ENCODE measurements at regions not wholly inside any gene's neighbourhood (a gene's known extent, or its start where the extent isn't known, plus 50 kb on each side); places are given as distances from the start of the nearest gene placed in this dataset.

DNA sequence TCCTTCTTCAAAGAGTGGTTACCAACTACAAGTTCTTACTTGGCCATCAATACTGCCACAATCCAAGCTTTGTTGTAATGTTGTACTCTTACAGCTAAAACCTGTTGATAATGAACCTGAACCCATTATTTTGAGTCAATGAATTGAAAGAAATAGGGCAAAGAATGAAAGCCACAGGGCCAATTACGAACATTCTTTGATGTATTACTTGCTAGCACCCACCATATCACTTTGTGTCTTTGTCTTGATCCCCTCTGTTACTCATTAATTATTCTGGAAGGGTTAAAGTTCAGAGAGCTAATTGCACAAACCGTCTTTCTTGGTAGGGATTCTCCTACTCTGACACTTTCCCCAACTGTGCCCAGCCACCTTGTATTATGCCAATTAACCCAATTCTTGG is 53.2 kb upstream of the TFEC start:
- no peak for DNase-seq (ENCODE audit: low read depth)

DNA sequence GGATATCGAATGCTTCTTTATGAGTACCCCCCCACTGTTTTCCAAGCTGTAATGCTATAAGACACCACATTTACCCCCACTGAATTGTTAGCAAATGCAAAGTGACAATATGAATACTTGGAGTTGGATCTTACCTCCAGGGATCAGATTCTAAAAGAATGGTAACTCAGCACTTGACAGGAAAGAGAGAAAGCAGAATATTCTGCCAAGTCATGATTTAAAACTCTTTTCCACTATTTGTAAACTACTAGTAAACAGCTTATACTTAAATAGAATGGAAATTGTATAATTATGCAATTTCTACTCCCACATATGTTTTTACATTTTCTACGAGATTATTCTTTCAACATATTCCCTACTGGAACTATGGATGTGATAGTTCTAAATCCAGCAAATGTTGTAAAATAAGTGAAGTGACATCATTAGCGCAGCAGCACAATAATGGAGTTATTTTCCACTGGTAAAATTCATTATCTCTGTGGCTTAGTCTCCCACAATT is 56.0 kb upstream of the TFEC start:
- DNase-seq (ENCODE audit: low read depth): no peak

DNA sequence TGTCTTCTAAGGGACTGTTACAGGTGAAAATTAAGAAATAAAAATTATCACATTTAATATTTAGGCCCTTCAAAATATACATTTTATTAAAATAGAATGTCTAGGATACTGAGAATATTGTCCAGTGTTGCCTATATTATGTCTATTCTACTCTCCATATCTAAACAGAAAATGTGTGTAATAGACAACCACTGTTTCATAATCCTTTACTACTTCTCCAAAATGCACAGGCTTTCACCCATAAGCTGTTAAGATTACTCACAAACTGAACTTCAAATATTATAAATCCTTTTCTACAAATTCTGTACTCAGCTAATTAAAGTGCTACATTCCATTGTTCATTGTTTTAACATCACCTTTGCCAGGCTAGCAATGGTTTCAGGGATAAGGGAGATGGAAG is 56.7 kb upstream of the TFEC start:
- DNase-seq (ENCODE audit: low read depth): no peak

DNA sequence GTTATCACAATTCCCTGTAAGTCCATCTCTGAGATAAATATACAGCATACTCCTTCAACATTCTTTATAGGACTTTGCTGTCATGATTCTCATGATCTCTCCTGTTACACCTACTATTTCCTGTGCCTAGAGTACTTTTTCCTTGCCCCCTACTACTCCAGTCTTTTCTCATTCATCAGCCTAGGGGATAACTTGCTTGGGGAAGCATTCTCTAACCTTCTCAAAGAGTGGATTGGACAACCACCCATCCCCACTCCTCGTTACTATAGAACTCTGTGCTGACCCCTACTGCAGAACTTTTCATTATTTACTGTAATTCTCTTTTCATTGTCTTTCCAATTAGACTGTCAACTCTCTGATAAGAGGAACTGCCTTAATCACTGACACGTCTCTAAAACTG is 57.4 kb upstream of the TFEC start:
- no peak for DNase-seq (ENCODE audit: low read depth)

- DNase-seq (ENCODE audit: low read depth): peak; percentile 4
These were observed 58.7 kb upstream of the TFEC start for GRCh38 chr7:116089293-116089692.

GRCh38 chr7:116093516-116094301 is 63.1 kb upstream of the TFEC start:
- DNase-seq (ENCODE audit: low read depth): no peak

DNA sequence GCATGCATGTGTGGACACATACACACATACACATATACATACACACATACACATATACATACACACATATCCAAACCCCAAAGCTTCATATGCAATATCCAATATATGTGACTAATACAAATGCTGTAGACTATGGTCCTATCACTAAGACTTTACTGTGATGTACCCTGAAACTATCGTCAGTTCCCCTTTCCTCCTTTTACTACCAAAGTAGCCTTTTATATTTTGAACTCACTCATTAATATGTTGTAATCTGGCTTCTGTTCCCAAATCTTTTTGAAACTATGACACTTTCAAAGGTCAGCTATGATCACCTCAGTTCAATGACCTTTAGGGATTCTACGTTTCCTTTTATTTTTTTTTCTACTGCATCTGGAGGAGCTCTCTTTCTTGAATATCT is 64.8 kb upstream of the TFEC start:
- DNase-seq (ENCODE audit: low read depth): no peak

- DNase-seq (ENCODE audit: low read depth): peak; percentile 82
These were observed 66.9 kb upstream of the TFEC start for GRCh38 chr7:116097365-116098009.

DNA sequence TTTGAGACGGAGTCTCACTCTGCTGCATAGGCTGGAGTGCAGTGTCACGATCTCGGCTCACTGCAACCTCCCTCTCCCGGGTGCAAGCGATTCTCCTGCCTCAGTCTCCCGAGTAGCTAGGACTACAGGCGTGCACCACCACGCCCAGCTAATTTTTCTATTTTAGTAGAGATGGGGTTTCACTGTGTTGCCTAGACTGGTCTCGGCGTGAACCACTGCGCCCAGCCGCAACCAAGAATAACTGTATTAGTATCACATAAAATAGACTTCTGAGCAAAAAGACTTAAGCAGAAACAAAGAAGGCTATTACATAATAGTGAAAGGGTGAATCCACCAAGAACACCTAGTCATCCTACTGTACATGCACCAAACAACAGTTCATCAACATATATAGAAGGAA is 67.6 kb upstream of the TFEC start:
- DNase-seq (ENCODE audit: low read depth): no peak

DNA sequence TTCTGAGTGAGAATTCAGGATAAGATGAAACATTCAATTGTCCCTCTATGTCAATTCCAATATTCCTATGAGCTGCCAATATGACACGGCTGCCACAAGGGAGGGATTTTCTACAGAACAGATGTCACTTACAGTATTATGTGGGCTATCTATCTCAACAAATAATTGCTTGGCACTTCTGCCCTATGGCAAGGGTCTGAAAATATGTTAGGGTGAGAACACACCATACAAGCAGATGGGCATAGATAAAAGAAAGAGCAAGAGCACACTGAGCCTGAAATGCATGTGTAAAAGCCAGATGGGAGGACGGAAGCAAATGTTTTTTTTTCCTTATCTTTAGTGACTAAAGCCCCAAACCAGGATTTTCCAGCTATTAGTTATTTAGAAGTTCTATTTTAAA is 70.1 kb upstream of the TFEC start:
- no peak for DNase-seq (ENCODE audit: low read depth)

DNA sequence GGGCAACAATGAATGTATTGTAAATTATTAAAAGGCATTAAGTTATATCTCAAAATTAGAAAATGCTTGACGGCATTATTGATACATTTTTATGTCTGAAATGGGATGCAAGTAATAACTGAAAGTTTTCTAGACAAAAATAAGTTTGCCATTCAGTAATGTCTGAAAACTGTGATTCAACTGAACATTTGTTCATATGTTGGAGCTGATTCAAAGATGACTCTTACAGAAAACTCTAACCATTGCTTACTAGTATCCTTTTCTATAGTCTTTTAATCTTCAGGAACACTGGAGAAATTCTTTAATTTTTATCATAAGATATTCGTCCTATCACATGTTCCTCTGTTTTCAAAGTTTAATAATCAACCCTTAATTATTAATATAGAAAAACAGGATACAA is 71.1 kb upstream of the TFEC start:
- DNase-seq (ENCODE audit: low read depth): peak; percentile 27

DNA sequence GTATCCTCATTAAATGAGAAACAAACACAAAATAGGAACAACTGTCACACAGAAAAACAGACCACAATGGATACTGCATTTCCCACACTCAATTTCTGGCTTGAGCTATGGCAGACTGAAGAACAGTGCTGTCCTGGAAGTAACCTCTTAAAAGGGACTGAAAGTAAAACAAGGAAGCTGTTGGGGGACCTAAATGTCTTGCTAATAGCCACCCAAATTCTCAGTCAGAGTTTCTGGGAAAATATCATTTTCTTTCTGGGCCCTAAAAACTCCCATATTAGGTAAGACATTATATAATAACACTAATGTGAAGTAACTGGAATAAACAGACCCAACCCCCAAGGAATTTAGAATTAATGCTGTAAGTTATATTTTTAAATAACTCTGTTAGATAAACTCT is 80.9 kb upstream of the TFEC start:
- no peak for DNase-seq (ENCODE audit: low read depth)

GRCh38 chr7:116113310-116113709 is 82.7 kb upstream of the TFEC start:
- DNase-seq (ENCODE audit: low read depth): no peak

DNA sequence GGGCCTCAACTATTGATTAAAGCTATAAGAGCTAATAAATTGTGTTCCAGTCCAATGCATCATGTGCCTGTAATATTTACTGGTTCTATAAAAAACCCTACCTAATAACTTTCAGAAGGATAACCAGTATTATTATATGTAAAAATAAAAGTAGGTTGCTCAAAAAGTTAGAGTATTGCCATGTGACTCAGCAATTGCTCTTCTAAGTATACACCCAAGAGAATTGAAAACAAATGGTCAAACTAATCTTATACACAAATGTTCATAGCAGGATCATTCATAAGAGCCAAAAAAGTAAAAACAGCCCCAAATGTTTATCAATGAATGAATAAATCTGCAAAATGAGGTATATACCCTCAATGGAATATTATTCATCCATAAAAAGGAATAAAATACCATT is 89.5 kb upstream of the TES start:
- DNase-seq (ENCODE audit: low read depth): no peak

GRCh38 chr7:116122972-116123595 is 87.3 kb upstream of the TES start:
- DNase-seq (ENCODE audit: low read depth): peak; percentile 42

DNA sequence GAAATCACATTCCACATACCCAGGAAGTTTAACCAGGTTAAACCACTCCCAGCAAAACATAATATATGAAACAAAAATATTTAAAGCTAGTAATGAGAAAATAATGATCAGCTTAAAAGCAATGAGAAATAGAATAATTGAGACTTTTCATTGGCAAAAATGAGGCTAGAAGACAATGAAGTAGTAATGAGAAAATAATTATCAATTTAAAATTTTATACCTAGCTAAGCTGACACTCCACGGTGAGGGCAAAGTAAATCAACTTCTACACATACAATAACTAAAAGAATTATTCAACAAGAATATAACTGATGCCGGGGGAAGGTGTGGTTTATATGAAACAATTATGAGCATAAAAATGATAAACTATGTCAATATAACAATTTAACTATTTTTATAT is 82.2 kb upstream of the TES start:
- no peak for DNase-seq (ENCODE audit: low read depth)

DNA sequence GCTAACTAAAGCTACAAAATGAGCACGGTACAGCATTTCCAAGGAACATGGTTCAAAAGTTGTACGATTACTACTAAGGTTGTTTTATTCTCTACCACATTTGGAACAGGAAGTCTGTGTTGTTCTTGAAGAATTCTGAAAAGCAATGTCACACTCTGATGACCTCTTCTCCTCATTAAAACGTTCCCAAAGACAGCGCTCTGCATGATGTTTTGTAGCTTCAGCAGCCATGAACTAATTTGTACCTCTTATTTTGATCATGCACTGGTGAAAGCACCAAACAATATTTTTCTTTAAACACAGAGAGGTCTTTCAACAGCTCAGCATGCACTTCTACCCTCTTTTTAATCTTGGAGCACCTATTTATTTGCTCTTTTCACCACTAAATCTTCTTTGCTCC is 75.0 kb upstream of the TES start:
- no peak for DNase-seq (ENCODE audit: low read depth)

- DNase-seq (ENCODE audit: low read depth): peak; percentile 72
These were observed 72.0 kb upstream of the TES start for GRCh38 chr7:116138202-116138801.

DNA sequence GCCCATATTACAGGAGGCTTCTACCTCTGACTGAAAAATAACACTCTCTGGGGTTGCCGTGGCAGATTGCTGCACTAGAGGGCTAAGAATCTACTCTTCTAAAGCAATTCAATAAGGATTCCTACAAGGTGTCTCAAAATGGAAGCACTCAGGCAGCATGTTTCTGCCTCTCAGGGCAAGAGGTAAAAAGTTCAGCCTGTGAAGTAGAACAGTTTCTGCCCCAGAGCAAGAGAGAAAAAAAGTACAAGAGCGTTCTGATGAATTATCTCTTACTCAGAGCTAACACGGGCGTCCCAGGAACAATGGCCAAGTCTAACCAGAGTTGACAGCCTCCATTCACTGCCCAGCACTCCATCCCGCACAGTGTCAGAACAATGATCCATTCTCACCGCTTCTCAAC is 71.3 kb upstream of the TES start:
- no peak for DNase-seq (ENCODE audit: low read depth)

DNA sequence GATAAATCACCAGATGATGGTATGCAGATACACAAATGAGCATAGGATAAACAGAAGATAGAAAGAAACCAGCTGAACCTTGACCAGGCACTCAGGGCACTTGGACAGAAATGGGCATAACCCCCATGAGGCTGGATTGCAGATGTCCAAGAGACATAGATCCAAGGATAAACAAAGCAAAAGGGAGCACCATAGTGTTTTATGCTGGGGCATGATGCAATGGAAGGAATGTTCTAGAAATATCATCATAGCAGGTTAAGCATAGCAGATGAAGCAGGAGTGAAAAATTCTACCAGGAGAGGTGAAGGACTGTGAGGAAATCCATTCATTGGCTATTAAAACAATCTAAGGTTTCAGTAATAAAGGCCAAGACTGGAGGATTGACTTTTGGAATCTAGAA is 70.5 kb upstream of the TES start:
- no peak for DNase-seq (ENCODE audit: low read depth)

GRCh38 chr7:116142374-116142773 is 68.0 kb upstream of the TES start:
- DNase-seq (ENCODE audit: low read depth): no peak

GRCh38 chr7:116142850-116143249 is 67.5 kb upstream of the TES start:
- no peak for DNase-seq (ENCODE audit: low read depth)

All from EH (cell line).